ENCODE measurements at regions not wholly inside any gene's neighbourhood (a gene's known extent, or its start where the extent isn't known, plus 50 kb on each side); places are given as distances from the start of the nearest gene placed in this dataset.

- ChIA-PET POLR2A (no interaction called here), CTCF (interaction anchor here (0.6 to 1.0 kb wide), 2 partner anchors 67 to 1966 kb away, joined by 3 read pairs; no protein-coding TSS in a partner anchor)
- H3K36me3 Mint-ChIP-seq (ENCODE audit: insufficient read depth, unreplicated experiment): no peaks in the 10 kb centered on the region
- H3K9me3 Mint-ChIP-seq (ENCODE audit: unreplicated experiment): peaks cover 7% of the 10 kb centered on the region
- no peak for TF ChIP-seq CTCF (IDR thresholded peaks at IDR 0.05; ENCODE audit: unreplicated experiment)
- no peaks in the 10 kb centered on the region for H3K4me1 Mint-ChIP-seq (ENCODE audit: insufficient read depth, unreplicated experiment)
- intact Hi-C loops (cut with micrococcal nuclease): no loop called here
- no peak overlapping the region for H3K4me3 Mint-ChIP-seq (ENCODE audit: unreplicated experiment)
- BruUV-seq (replicated peaks): no TSS peak
- no peak overlapping the region for H3K27ac Mint-ChIP-seq (ENCODE audit: low read depth, unreplicated experiment)
- no peaks in the 10 kb centered on the region for H3K27me3 Mint-ChIP-seq (ENCODE audit: insufficient read depth, unreplicated experiment)
- DNase-seq (ENCODE audit: unreplicated experiment): no peak
Measured at GRCh38 chr2:6748406-6749067, 117.2 kb downstream of the CMPK2 start.

- H3K27me3 Mint-ChIP-seq (ENCODE audit: insufficient read depth, unreplicated experiment): no peaks in the 10 kb centered on the region
- H3K4me3 Mint-ChIP-seq (ENCODE audit: unreplicated experiment): no peak overlapping the region
- BruUV-seq (replicated peaks): no TSS peak
- no peak for DNase-seq (ENCODE audit: unreplicated experiment)
- peaks cover 3% of the 10 kb centered on the region for H3K9me3 Mint-ChIP-seq (ENCODE audit: unreplicated experiment)
- no peaks in the 10 kb centered on the region for H3K4me1 Mint-ChIP-seq (ENCODE audit: insufficient read depth, unreplicated experiment)
- no peak for TF ChIP-seq CTCF (IDR thresholded peaks at IDR 0.05; ENCODE audit: unreplicated experiment)
- intact Hi-C loops (cut with micrococcal nuclease): no loop called here
- no peaks in the 10 kb centered on the region for H3K36me3 Mint-ChIP-seq (ENCODE audit: insufficient read depth, unreplicated experiment)
- ChIA-PET CTCF (interaction anchor here (0.6 to 4.9 kb wide), 3 partner anchors 14 to 288 kb away, joined by 4 to 22 read pairs (median 4); no protein-coding TSS in a partner anchor), POLR2A (interaction anchor here (0.6 kb wide), 1 partner anchor 244 kb away, joined by 4 read pairs; no protein-coding TSS in a partner anchor)
- no peak overlapping the region for H3K27ac Mint-ChIP-seq (ENCODE audit: low read depth, unreplicated experiment)
Measured at GRCh38 chr2:6749962-6750361, 115.7 kb downstream of the CMPK2 start.

- DNase-seq (ENCODE audit: unreplicated experiment): no peak
- no peak overlapping the region for H3K4me3 Mint-ChIP-seq (ENCODE audit: unreplicated experiment)
- no TSS peak for BruUV-seq (replicated peaks)
- no peak overlapping the region for H3K27ac Mint-ChIP-seq (ENCODE audit: low read depth, unreplicated experiment)
- intact Hi-C loops (cut with micrococcal nuclease): no loop called here
- H3K36me3 Mint-ChIP-seq (ENCODE audit: insufficient read depth, unreplicated experiment): no peaks in the 10 kb centered on the region
- H3K27me3 Mint-ChIP-seq (ENCODE audit: insufficient read depth, unreplicated experiment): no peaks in the 10 kb centered on the region
- POLR2A ChIA-PET: no interaction called here
- H3K9me3 Mint-ChIP-seq (ENCODE audit: unreplicated experiment): no peaks in the 10 kb centered on the region
- TF ChIP-seq CTCF (IDR thresholded peaks at IDR 0.05; ENCODE audit: unreplicated experiment): no peak
- CTCF ChIA-PET: interaction anchor here (0.6 to 4.9 kb wide), 5 partner anchors 14 to 824 kb away, joined by 3 to 22 read pairs (median 4); no protein-coding TSS in a partner anchor
- H3K4me1 Mint-ChIP-seq (ENCODE audit: insufficient read depth, unreplicated experiment): no peaks in the 10 kb centered on the region
Measured at GRCh38 chr2:6750411-6751158, 115.1 kb downstream of the CMPK2 start.

GRCh38 chr2:6754419-6754818 lies 111.3 kb downstream of the CMPK2 start:
- BruUV-seq (replicated peaks): no TSS peak
- no peak overlapping the region for H3K27ac Mint-ChIP-seq (ENCODE audit: low read depth, unreplicated experiment)
- H3K9me3 Mint-ChIP-seq (ENCODE audit: unreplicated experiment): no peaks in the 10 kb centered on the region
- H3K36me3 Mint-ChIP-seq (ENCODE audit: insufficient read depth, unreplicated experiment): no peaks in the 10 kb centered on the region
- POLR2A ChIA-PET: no interaction called here
- TF ChIP-seq CTCF (IDR thresholded peaks at IDR 0.05; ENCODE audit: unreplicated experiment): no peak
- intact Hi-C loops (cut with micrococcal nuclease): no loop called here
- DNase-seq (ENCODE audit: unreplicated experiment): no peak
- no peaks in the 10 kb centered on the region for H3K27me3 Mint-ChIP-seq (ENCODE audit: insufficient read depth, unreplicated experiment)
- no peaks in the 10 kb centered on the region for H3K4me1 Mint-ChIP-seq (ENCODE audit: insufficient read depth, unreplicated experiment)
- CTCF ChIA-PET: interaction anchor here (0.6 to 0.7 kb wide), 2 partner anchors 60 to 215 kb away, joined by 3 to 4 read pairs; no protein-coding TSS in a partner anchor
- H3K4me3 Mint-ChIP-seq (ENCODE audit: unreplicated experiment): no peak overlapping the region

Measured in MCF 10A (cell line).